HL-60 (cell line): ENCODE measurements at regions not wholly inside any gene's neighbourhood (a gene's known extent, or its start where the extent isn't known, plus 50 kb on each side); places are given as distances from the start of the nearest gene placed in this dataset.

ENCODE experiments used
- GABPA ChIP-seq: IDR thresholded peaks from 2 replicates; pipeline ENCODE4 v1.6.1; 2012; ENCODE audit warnings: low read depth
- POLR2AphosphoS5 ChIP-seq: IDR thresholded peaks from 2 replicates; pipeline ENCODE4 v1.6.1; 2012; ENCODE audit warnings: low read depth
- SPI1 ChIP-seq: IDR thresholded peaks from 2 replicates; pipeline ENCODE4 v1.6.1; 2012; ENCODE audit warnings: low read depth, mild to moderate bottlenecking, borderline replicate concordance
- TF ChIP-seq, protein P1 (sequence below): IDR thresholded peaks from one replicate; pipeline ENCODE4 v1.5.1; 2011; ENCODE audit warnings: low read length, control low read depth, inconsistent platforms; ENCODE audit not compliant: insufficient read depth
- TF ChIP-seq, protein P2 (sequence below): IDR thresholded peaks from 2 replicates; pipeline ENCODE4 v1.6.1; 2012; ENCODE audit warnings: low read depth; ENCODE audit not compliant: insufficient replicate concordance

DNA sequence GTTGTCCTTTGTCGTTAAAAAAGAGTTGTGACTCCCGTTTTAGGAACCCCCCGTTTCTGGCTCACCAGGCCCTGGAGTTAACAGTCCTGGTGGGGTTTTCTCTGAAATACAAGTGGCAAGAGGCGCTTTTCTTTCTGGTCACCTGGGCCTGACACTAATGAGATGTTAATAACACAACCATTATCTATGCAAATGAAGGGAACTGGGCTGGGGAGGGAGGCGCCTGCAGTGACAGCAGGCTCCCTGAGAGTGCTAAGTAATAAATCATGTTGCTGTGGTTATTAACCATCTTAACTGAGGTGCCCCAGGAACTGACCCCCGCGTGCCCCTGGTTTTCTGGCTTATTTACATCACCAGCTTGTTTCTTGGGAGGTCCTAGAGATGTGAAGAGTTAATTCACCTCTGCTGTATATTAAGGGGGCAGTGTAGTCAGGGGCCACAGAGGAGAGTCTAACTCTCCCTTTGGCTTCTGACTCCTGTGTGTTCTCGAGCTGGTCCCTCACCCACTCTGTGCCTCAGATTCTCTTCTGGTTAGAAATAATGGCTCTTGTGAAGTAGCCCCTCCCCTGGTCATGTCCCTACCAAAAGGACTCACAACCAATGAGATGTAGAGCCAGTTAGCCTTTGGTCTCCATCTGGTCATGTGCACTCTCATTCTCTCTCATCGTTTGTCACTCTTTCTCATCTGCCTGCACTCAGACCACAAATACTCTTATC lies 276.6 kb upstream of the CADM1 start:
- TF ChIP-seq, protein P1, sequence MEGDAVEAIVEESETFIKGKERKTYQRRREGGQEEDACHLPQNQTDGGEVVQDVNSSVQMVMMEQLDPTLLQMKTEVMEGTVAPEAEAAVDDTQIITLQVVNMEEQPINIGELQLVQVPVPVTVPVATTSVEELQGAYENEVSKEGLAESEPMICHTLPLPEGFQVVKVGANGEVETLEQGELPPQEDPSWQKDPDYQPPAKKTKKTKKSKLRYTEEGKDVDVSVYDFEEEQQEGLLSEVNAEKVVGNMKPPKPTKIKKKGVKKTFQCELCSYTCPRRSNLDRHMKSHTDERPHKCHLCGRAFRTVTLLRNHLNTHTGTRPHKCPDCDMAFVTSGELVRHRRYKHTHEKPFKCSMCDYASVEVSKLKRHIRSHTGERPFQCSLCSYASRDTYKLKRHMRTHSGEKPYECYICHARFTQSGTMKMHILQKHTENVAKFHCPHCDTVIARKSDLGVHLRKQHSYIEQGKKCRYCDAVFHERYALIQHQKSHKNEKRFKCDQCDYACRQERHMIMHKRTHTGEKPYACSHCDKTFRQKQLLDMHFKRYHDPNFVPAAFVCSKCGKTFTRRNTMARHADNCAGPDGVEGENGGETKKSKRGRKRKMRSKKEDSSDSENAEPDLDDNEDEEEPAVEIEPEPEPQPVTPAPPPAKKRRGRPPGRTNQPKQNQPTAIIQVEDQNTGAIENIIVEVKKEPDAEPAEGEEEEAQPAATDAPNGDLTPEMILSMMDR: no peak
- no peak for TF ChIP-seq POLR2AphosphoS5
- no peak for TF ChIP-seq GABPA
- TF ChIP-seq, protein P2, sequence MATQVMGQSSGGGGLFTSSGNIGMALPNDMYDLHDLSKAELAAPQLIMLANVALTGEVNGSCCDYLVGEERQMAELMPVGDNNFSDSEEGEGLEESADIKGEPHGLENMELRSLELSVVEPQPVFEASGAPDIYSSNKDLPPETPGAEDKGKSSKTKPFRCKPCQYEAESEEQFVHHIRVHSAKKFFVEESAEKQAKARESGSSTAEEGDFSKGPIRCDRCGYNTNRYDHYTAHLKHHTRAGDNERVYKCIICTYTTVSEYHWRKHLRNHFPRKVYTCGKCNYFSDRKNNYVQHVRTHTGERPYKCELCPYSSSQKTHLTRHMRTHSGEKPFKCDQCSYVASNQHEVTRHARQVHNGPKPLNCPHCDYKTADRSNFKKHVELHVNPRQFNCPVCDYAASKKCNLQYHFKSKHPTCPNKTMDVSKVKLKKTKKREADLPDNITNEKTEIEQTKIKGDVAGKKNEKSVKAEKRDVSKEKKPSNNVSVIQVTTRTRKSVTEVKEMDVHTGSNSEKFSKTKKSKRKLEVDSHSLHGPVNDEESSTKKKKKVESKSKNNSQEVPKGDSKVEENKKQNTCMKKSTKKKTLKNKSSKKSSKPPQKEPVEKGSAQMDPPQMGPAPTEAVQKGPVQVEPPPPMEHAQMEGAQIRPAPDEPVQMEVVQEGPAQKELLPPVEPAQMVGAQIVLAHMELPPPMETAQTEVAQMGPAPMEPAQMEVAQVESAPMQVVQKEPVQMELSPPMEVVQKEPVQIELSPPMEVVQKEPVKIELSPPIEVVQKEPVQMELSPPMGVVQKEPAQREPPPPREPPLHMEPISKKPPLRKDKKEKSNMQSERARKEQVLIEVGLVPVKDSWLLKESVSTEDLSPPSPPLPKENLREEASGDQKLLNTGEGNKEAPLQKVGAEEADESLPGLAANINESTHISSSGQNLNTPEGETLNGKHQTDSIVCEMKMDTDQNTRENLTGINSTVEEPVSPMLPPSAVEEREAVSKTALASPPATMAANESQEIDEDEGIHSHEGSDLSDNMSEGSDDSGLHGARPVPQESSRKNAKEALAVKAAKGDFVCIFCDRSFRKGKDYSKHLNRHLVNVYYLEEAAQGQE: no peak
- no peak for TF ChIP-seq SPI1
